ENCODE measurements at regions not wholly inside any gene's neighbourhood (a gene's known extent, or its start where the extent isn't known, plus 50 kb on each side); places are given as distances from the start of the nearest gene placed in this dataset.

GRCh38 chr16:9270424-9270823 lies 179.0 kb downstream of the HAPSTR1 start:
- Histone ChIP-seq H3K27ac (ENCODE audit: extremely low read depth, low read depth, low read length) (no peak overlapping the region), H3K4me1 (ENCODE audit: control insufficient read depth, insufficient read depth, low read length) (no peaks in the 10 kb centered on the region), H3K9me3 (ENCODE audit: control insufficient read depth, insufficient read depth, low read depth, low read length) (no peaks in the 10 kb centered on the region), H3K36me3 (ENCODE audit: control insufficient read depth in 2 of 2, insufficient read depth in 1 of 2, low read length in 2 of 2) (no peaks in the 10 kb centered on the region), H3K4me3 (ENCODE audit: low read depth, low read length) (no peak overlapping the region)
- no peak for TF ChIP-seq ZNF155 (tag by site-specific recombination; IDR thresholded peaks at IDR 0.05)
- TF ChIP-seq OSR2 (tag by site-specific recombination; IDR thresholded peaks at IDR 0.05): no peak
- TF ChIP-seq ZNF768 (tag by site-specific recombination; IDR thresholded peaks at IDR 0.05): no peak
- TF ChIP-seq ZNF513 (tag by site-specific recombination; IDR thresholded peaks at IDR 0.05): no peak
- TF ChIP-seq ZNF416 (tag by site-specific recombination; IDR thresholded peaks at IDR 0.05): no peak
- TF ChIP-seq ZBTB11 (tag by site-specific recombination; conservative IDR thresholded peaks at IDR 0.05; ENCODE audit: low read depth): no peak
- no peak for TF ChIP-seq TCF7L2 (IDR thresholded peaks at IDR 0.05; ENCODE audit: borderline replicate concordance, low read depth, low read length)
- TF ChIP-seq ZNF248 (tag by site-specific recombination; IDR thresholded peaks at IDR 0.05): no peak
- TF ChIP-seq ZNF324 (tag by site-specific recombination; IDR thresholded peaks at IDR 0.05): no peak
- no peak for TF ChIP-seq WT1 (tag by site-specific recombination; IDR thresholded peaks at IDR 0.05)
- TF ChIP-seq RBAK (tag by site-specific recombination; IDR thresholded peaks at IDR 0.05): no peak
- TF ChIP-seq ZNF561 (tag by site-specific recombination; IDR thresholded peaks at IDR 0.05; ENCODE audit: borderline replicate concordance): no peak
- TF ChIP-seq ZNF223 (tag by site-specific recombination; IDR thresholded peaks at IDR 0.05): no peak
- TF ChIP-seq KLF7 (tag by site-specific recombination; IDR thresholded peaks at IDR 0.05; ENCODE audit: borderline replicate concordance): no peak
- no peak for TF ChIP-seq ZNF16 (tag by site-specific recombination; IDR thresholded peaks at IDR 0.05; ENCODE audit: low read depth)
- TF ChIP-seq ZNF10 (tag by site-specific recombination; IDR thresholded peaks at IDR 0.05): no peak
- no peak for TF ChIP-seq ZNF692 (tag by site-specific recombination; IDR thresholded peaks at IDR 0.05)
- no peak for TF ChIP-seq ZNF514 (tag by site-specific recombination; IDR thresholded peaks at IDR 0.05)
- no peak for TF ChIP-seq FEZF1 (tag by site-specific recombination; IDR thresholded peaks at IDR 0.05)
- TF ChIP-seq OVOL3 (tag by site-specific recombination; IDR thresholded peaks at IDR 0.05): no peak
- POLR2A ChIA-PET: no interaction called here
- CTCF ChIA-PET: interaction anchor here (0.6 to 1.2 kb wide), 3 partner anchors 13 to 378 kb away, joined by 3 to 4 read pairs (median 4); no protein-coding TSS in a partner anchor

GRCh38 chr16:9270941-9271340 lies 179.5 kb downstream of the HAPSTR1 start:
- ChIA-PET POLR2A (no interaction called here), CTCF (interaction anchor here (0.6 to 1.2 kb wide), 4 partner anchors 14 to 932 kb away, joined by 3 to 4 read pairs (median 4); no protein-coding TSS in a partner anchor)

More at GRCh38 chr16:9270941-9271340, 179.5 kb downstream of the HAPSTR1 start:
- TF ChIP-seq ZFHX2 (tag by site-specific recombination; conservative IDR thresholded peaks at IDR 0.05) (peak; percentile 42; the same call in 1 of the 2 replicates), ZNF843 (tag by site-specific recombination; IDR thresholded peaks at IDR 0.05) (no peak), EGR2 (tag by site-specific recombination; IDR thresholded peaks at IDR 0.05; ENCODE audit: low read depth) (peak; percentile 72), ZNF366 (tag by site-specific recombination; conservative IDR thresholded peaks at IDR 0.05) (peak; percentile 53; the same call in 1 of the 2 replicates), ZBTB17 (tag by site-specific recombination; IDR thresholded peaks at IDR 0.05) (no peak)
- no peaks in the 10 kb centered on the region for H3K4me1 ChIP-seq (ENCODE audit: control insufficient read depth, insufficient read depth, low read length)
- H3K36me3 ChIP-seq (ENCODE audit: control insufficient read depth in 2 of 2, insufficient read depth in 1 of 2, low read length in 2 of 2): no peaks in the 10 kb centered on the region
- no peak overlapping the region for H3K4me3 ChIP-seq (ENCODE audit: low read depth, low read length)
- H3K27ac ChIP-seq (ENCODE audit: extremely low read depth, low read depth, low read length): no peak overlapping the region
- no peaks in the 10 kb centered on the region for H3K9me3 ChIP-seq (ENCODE audit: control insufficient read depth, insufficient read depth, low read depth, low read length)
